Stimulated activated CD4-positive, alpha-beta T cell treated with anti-CD3 and anti-CD28 coated beads, Interleukin-4, amount 100 ng/mL, for 48 hours (primary cell): ENCODE measurements at regions not wholly inside any gene's neighbourhood (a gene's known extent, or its start where the extent isn't known, plus 50 kb on each side); places are given as distances from the start of the nearest gene placed in this dataset.
"Not testable (repeated sequence)": the region's sequence is repeated elsewhere in the genome, so short reads cannot be mapped to it uniquely, and the experiment has no call there.

Source experiments
- DNase-seq, 2 donors: peaks; one replicate each; pipeline ENCODE4 v3.0.0-alpha.2; 2020; ENCODE audit warnings: low read depth in 2 of 2

GRCh38 chr7:106376026-106376799 lies 91.4 kb upstream of the NAMPT start:
- no peak for DNase-seq

- DNase-seq, result no peak
Measured at GRCh38 chr7:106375499-106375898, 90.7 kb upstream of the NAMPT start.

- no peak for DNase-seq
Measured at GRCh38 chr7:106374437-106374836, 89.7 kb upstream of the NAMPT start.

- DNase-seq, result no peak
Measured at GRCh38 chr7:106372595-106373318, 88.0 kb upstream of the NAMPT start.

- no peak for DNase-seq
Measured at GRCh38 chr7:106372126-106372525, 87.3 kb upstream of the NAMPT start.

- DNase-seq, result no peak
Measured at GRCh38 chr7:106371629-106372028, 86.8 kb upstream of the NAMPT start.

- no peak for DNase-seq
Measured at GRCh38 chr7:106370542-106370941, 85.8 kb upstream of the NAMPT start.

- DNase-seq, result no peak
Measured at GRCh38 chr7:106369816-106370215, 85.0 kb upstream of the NAMPT start.

- no peak for DNase-seq
Measured at GRCh38 chr7:106369352-106369751, 84.6 kb upstream of the NAMPT start.

- peak in 1 of 2 donors; percentile 28 for DNase-seq
Measured at GRCh38 chr7:106367664-106368063, 82.9 kb upstream of the NAMPT start.

- no peak for DNase-seq
Measured at GRCh38 chr7:106367018-106367420, 82.2 kb upstream of the NAMPT start.

- no peak for DNase-seq
Measured at GRCh38 chr7:106365252-106366005, 80.6 kb upstream of the NAMPT start.

- not testable (repeated sequence) for DNase-seq
Measured at GRCh38 chr7:106362507-106362906, 77.7 kb upstream of the NAMPT start.

GRCh38 chr7:106358103-106358663 lies 73.4 kb upstream of the NAMPT start:
- DNase-seq, result no peak

- no peak for DNase-seq
Measured at GRCh38 chr7:106357675-106358074, 72.9 kb upstream of the NAMPT start.

- DNase-seq, result no peak
Measured at GRCh38 chr7:106354822-106355221, 70.0 kb upstream of the NAMPT start.

GRCh38 chr7:106353944-106354343 lies 69.2 kb upstream of the NAMPT start:
- DNase-seq, result no peak

GRCh38 chr7:106348231-106348630 lies 63.4 kb upstream of the NAMPT start:
- no peak for DNase-seq

- no peak for DNase-seq
Measured at GRCh38 chr7:106347229-106347833, 62.5 kb upstream of the NAMPT start.

- no peak for DNase-seq
Measured at GRCh38 chr7:106346678-106347217, 62.0 kb upstream of the NAMPT start.

GRCh38 chr7:106346167-106346677 lies 61.4 kb upstream of the NAMPT start:
- DNase-seq, result no peak
